ENCODE measurements at regions not wholly inside any gene's neighbourhood (a gene's known extent, or its start where the extent isn't known, plus 50 kb on each side); places are given as distances from the start of the nearest gene placed in this dataset.

DNA sequence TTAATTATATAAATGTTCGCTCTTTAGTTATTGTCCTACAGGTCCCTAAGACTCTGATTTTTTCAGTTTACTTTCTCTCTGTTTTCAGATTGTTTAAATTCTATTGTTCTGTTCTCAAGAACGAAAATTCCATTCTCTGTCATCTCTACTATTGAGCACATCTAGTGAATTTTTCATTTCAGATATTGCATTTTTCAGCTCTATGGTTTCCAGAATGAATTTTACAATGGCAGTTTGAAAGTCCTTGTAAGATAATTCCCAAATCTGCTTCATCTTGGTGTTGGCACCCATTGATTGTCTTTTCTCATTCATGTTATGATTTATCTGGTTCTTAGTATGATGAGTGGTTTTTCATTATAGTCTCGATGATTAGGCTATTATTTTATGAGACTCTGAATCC, 519.6 kb upstream of the LRFN5 start:
- no peak overlapping the region for H3K4me3 ChIP-seq
- DNase-seq: no peak
- ATAC-seq: no peak
- no peaks in the 10 kb centered on the region for H3K27me3 ChIP-seq
- intact Hi-C loops (cut with DNase I): no loop called here
- H3K9me3 ChIP-seq: peaks cover 0 to 35% (median 19%) of the 10 kb centered on the region in 12 donors
- H3K27ac ChIP-seq: no peak overlapping the region
- TF ChIP-seq POLR2A (IDR thresholded peaks at IDR 0.05): no peak
- TF ChIP-seq, protein P1, sequence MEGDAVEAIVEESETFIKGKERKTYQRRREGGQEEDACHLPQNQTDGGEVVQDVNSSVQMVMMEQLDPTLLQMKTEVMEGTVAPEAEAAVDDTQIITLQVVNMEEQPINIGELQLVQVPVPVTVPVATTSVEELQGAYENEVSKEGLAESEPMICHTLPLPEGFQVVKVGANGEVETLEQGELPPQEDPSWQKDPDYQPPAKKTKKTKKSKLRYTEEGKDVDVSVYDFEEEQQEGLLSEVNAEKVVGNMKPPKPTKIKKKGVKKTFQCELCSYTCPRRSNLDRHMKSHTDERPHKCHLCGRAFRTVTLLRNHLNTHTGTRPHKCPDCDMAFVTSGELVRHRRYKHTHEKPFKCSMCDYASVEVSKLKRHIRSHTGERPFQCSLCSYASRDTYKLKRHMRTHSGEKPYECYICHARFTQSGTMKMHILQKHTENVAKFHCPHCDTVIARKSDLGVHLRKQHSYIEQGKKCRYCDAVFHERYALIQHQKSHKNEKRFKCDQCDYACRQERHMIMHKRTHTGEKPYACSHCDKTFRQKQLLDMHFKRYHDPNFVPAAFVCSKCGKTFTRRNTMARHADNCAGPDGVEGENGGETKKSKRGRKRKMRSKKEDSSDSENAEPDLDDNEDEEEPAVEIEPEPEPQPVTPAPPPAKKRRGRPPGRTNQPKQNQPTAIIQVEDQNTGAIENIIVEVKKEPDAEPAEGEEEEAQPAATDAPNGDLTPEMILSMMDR (IDR thresholded peaks at IDR 0.05): no peak
- H3K4me1 ChIP-seq: no peaks in the 10 kb centered on the region
- no peaks in the 10 kb centered on the region for H3K36me3 ChIP-seq
- WGBS, 4 donors: 78 to 80% (median 79%) methylated on average over 3 of the region's 3 CpGs

DNA sequence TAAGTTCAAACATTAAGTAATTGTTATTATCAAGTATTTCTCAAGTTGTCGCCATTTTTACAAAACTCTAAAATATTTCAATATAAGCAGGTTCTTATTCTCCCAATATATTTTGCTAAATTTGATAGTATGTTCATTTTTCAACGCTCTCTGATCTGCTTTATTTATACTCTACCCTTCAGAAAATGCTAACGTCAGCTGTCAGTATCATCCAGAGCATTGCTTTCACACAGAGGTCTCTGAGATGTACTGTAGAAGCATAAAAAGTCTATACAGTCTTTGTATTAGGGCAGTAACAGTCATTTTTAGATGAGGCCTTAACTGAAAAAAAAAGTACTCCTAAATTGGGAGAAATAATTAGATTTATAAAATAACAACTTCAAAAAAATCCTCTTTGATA, 533.1 kb upstream of the LRFN5 start:
- Histone ChIP-seq H3K27me3 (no peaks in the 10 kb centered on the region), H3K36me3 (no peaks in the 10 kb centered on the region), H3K4me1 (no peaks in the 10 kb centered on the region), H3K27ac (no peak overlapping the region), H3K4me3 (no peak overlapping the region), H3K9me3 (no peaks in the 10 kb centered on the region)
- WGBS, 4 donors: 68 to 80% (median 77%) methylated on average over 3 of the region's 3 CpGs
- intact Hi-C loops (cut with DNase I): no loop called here
- TF ChIP-seq, protein P1 (IDR thresholded peaks at IDR 0.05): no peak
- TF ChIP-seq POLR2A (IDR thresholded peaks at IDR 0.05): no peak
- DNase-seq (no peak), ATAC-seq (no peak)

DNA sequence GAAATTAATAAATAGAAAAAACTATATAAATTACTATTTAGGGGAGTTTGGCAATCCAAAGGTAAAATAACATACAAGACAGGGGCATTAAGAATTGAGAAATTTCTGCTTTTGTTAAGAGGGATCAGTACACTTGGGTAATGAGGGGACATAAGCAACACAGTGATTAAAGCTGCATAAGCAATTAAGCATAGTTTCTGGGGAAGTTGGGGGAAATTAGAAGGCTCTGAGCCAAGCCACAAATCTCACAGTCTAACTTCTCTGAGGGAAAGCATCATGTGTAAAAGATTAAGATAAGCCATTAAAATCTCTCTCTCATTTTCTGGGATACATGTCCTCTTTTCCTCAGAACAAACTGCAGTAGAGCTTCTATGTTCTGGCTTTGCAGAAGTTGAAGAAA, 533.9 kb upstream of the LRFN5 start:
- DNase-seq (no peak), ATAC-seq (no peak)
- no peaks in the 10 kb centered on the region for H3K4me1 ChIP-seq
- no peak overlapping the region for H3K27ac ChIP-seq
- H3K27me3 ChIP-seq: no peaks in the 10 kb centered on the region
- H3K36me3 ChIP-seq: no peaks in the 10 kb centered on the region
- intact Hi-C loops (cut with DNase I): no loop called here
- no peak for TF ChIP-seq POLR2A (IDR thresholded peaks at IDR 0.05)
- TF ChIP-seq, protein P1 (IDR thresholded peaks at IDR 0.05): no peak
- no peaks in the 10 kb centered on the region for H3K9me3 ChIP-seq
- no peak overlapping the region for H3K4me3 ChIP-seq

DNA sequence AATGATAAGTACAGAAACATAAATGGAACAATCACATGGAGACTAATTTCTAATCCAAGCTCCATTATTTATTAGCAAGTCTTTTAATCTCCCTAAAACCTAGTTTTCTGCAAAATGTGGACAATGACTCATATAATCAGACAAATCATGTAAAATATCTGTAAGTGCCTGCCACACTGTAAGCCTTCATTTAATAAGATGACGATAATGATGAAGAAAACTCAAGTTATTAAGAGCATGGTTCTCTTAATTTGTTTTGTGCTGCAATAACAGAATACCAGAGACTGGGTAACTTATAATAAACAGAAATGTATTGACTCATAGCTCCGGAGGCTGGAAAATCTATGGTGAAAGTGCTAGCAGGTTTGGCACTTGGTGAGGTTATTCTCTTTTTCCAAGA, 535.3 kb upstream of the LRFN5 start:
- intact Hi-C loops (cut with DNase I): no loop called here
- DNase-seq (no peak), ATAC-seq (no peak)
- Histone ChIP-seq H3K4me3 (no peak overlapping the region), H3K27ac (no peak overlapping the region), H3K36me3 (no peaks in the 10 kb centered on the region), H3K9me3 (no peaks in the 10 kb centered on the region), H3K4me1 (no peaks in the 10 kb centered on the region), H3K27me3 (no peaks in the 10 kb centered on the region)
- WGBS, 4 donors: 90 to 94% (median 93%) methylated on average over 2 of the region's 2 CpGs
- no peak for TF ChIP-seq POLR2A (IDR thresholded peaks at IDR 0.05)
- TF ChIP-seq, protein P1 (IDR thresholded peaks at IDR 0.05): no peak
